ENCODE measurements at regions not wholly inside any gene's neighbourhood (a gene's known extent, or its start where the extent isn't known, plus 50 kb on each side); places are given as distances from the start of the nearest gene placed in this dataset.
"Not testable (repeated sequence)": the region's sequence is repeated elsewhere in the genome, so short reads cannot be mapped to it uniquely, and the experiment has no call there.

DNA sequence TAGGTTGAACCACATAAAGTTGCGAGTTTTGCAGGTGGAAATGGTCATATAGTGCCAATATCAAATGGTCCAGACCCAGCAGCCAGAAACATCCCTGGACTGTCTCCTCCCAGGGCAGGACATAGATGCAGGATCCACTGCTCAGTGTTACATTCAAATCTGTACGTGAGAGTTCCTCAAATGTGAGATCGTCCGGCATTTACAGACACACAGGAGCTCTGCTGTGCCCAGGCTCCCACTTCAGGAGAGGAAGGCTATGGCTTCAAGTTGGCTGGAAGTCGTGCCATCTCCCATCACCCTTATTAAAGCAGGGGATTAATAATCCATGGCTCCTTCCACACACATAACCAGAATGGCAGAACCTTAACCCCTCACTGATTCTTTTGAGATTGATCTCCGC, 688.2 kb upstream of the HS6ST1 start:
- no peak for DNase-seq

DNA sequence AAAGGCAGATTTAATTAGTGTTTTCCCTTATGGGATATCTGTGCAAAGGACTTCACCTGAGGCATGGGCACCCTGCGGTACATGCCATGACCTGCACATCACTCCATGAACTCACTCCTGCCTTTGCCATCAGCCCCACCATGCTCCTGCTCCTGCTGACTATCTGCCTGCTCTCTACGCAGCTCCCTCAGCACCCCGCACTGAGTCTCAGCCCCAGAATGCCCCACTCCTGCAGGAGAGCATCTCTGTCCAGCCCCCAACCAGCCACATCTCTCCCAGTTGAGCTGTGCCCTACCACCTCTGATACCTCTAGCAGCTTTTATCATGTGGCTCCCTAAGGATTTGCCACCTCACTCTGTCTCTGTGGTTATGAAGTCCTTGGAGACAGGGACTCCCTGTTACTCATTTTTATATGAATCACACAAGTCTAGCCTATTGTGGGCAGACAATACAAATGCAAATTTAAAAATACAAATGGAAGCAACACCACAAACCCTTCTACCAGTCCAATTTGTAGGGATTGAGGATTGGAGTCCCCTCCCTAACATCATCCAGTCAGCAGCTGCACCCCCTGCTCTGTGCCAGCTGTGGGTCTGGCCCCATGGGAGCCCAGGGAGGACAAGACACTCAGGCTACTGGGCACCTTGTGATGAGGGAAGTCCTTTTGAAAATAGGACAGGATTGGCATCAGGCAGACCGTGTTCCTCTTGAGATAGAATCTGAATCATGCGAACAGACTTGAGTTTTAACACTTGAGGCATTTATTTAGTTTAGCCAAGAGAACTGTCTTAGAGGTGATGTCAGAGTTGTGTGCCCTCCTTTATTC, 689.6 kb upstream of the HS6ST1 start:
- DNase-seq, result no peak

DNA sequence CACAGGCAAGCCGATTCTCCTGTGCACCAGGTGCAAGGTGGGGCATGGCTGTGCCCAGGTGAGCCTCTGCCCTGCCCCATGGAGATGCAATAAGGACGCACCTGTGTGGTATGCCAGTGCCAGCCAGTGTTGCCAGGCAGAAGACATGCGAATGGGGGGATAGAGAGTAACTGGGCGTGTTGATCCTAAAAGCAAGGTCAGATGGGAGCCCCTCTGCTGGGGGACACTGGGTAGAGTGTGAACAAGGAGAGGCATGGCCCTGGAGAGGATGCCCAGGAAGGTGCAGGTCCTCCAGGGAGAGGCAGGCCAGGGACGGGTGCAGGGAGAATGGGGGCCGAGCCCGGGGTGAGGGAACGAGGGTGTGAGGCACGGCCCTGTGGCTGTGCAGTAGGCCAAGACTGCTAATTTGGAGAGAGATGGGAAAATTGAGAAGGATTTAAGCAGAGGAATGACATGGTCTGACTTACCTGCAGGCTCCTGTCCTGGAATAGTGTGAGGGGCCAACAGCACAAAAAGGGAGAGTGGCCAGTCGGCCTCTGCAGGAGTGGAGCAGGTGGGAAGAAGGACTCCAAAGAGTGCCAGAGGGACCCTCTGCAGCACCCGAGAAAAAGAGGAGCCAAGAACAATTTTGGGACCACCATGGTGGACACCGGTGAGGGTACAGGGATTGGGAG, 690.4 kb upstream of the HS6ST1 start:
- no peak for DNase-seq

GRCh38 chr2:129009555-129010146, 691.0 kb upstream of the HS6ST1 start:
- no peak for DNase-seq

DNA sequence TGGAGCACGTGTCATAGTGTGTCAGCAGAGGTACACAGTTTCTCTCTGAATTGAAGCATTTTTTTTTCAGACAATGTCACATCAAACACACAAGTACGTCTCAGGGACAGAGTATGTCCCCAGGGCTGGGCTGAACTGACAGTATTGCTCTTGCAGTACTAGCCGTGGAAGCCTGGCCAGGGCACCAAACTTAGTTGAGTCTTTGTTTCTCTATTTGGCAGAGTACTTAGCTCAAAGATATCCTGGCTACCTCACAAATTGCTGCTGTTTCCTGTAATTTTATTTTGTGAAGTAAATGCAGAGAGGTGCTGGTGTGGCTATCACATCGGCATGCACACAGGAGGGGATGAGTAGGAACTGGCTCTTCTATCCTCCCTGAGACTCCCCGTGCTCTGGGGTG, 691.6 kb upstream of the HS6ST1 start:
- no peak for DNase-seq

- DNase-seq, result no peak
These were observed 692.9 kb upstream of the HS6ST1 start for GRCh38 chr2:129011466-129012061.

GRCh38 chr2:129014432-129014831, 695.8 kb upstream of the HS6ST1 start:
- no peak for DNase-seq

- DNase-seq, result no peak
These were observed 697.0 kb upstream of the HS6ST1 start for GRCh38 chr2:129015397-129016285.

DNA sequence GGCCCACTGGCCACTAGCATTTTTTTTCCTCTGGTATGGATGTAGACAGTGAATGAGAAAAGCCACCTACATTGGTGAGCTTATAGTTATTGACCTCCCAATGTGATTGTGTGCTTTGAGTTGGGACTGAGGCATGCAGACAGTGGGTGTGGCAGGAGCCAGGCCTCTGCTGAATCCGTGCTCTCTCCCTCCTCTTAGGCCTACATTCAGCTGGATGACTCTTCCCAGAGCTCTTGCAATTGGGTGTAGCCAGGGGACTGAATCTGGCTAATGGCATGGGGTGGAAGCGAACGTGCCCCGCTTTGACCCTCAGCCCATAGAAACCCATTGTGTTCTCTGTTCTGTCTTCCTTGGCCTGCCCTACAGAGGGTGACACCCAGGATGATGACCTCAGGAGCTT, 698.3 kb upstream of the HS6ST1 start:
- DNase-seq, result no peak

DNA sequence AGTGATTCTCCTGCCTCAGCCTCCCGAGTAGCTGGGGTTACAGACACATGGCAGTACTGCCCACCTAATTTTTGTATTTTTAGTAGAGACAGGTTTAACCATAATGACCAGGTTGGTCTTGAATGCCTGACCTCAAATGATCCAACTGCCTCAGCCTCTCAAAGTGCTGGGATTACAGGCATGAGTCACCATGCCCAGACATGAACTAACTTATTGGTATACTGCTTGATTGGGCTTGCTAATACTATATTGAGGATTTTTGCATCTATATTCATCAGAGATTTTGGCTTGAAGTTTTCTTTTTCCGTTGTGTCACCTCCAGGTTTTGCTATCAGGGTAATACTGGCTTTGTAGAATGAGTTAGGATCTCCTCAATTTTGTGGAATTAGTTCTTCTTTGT, 706.1 kb upstream of the HS6ST1 start:
- DNase-seq, result no peak

DNA sequence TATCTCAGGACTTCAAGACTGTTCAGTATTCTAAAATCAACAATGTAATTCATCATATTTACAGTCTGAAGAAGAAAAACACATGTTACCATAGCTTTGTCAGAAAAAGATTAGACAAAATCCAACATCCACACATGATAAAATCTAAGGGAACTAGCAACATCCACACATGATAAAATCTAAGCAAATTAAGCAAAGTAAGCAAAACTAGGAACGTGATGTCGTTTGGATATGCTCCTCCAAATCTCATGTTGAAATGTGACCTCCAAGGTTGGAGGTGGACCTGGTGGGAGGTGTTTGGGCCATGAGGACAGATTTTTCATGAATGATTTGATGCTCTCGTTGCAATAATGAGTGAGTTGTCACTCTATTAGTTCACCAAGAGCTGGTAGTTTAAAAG, 717.3 kb upstream of the HS6ST1 start:
- DNase-seq, result no peak

GRCh38 chr2:129043677-129044076, 725.0 kb upstream of the HS6ST1 start:
- DNase-seq, result not testable (repeated sequence)

DNA sequence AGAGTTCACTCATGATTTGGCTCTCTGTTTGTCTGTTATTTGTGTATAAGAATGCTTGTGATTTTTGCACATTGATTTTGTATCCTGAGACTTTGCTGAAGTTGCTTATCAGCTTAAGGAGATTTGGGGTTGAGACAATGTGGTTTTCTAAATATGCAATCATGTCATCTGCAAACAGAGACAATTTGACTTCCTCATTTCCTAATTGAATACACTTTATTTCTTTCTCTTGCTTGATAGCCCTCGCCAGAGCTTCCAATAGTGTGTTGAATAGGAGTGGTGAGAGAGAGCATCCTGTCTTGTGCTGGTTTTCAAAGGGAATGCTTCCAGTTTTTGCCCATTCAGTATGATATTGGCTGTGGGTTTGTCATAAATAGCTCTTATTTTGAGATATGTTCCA, 727.8 kb upstream of the HS6ST1 start:
- not testable (repeated sequence) for DNase-seq

- DNase-seq, result no peak
These were observed 731.4 kb upstream of the HS6ST1 start for GRCh38 chr2:129050101-129050500.

DNA sequence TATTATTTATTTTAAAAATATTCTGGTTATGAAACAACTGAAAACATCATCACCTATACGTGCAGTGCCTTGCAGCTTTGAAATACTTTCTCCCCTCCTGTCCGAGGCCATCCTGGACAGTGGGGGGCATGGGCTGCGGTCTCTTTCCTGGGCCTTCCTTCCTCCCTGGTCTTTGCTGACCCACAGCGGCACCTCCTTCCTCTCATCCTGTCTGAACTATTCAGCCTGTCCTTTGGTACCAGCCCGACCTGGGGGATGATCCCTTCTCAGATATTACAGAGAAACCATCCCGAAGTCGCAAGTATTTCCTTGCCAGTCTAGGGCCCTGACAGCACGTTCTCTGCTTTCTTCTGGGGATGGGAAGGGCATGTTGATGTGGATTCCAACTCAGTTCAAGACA, 736.6 kb upstream of the HS6ST1 start:
- DNase-seq, result no peak

DNA sequence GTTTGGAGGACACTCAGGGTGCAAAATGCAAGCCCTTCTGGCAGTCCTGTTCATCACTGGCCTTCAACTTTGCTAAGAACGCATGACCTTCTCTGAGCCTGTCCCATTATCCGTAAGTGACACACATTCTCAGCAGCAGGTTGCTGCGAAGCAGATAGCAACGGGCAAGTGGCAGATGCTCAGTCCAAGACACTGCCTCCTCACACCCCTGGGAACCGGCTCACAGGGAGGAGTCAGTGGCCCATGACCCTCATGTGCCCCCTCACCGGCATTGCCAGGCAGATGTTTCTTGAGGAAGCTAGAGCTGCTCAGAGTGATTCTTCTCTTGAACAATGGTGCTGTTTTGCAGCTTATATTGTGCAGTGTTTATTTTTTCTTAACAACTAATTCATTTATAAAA, 737.2 kb upstream of the HS6ST1 start:
- DNase-seq, result no peak

DNA sequence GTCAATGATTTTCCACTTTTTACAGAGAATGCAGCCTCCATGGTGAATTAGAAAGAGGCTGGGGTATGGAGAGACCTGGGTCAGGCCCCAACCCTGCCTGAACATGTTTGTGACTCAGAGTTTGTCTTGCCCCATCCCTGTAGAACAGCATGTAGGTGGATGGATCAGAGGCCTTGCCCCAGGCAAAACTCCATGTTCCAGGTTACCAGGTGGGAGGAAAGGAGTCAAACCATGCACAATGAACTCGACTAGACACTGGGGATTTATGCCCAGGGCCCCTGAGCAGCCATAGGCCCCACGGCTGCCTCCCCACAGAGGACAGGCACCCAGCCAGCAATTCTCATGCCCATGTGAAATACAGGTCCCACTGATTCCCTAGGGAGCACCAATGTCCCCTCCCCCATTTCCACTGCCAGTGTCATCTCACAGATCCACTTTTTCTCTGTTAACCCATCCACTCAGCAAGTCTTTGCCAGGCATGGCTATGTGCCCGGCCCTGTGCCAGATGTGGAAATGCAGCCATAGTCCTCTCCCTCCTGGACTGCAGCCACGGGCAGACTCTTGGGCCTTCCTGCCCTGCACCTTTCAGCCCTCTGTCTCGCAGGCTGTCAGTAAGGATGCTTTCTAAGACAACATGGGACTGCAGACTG, 737.8 kb upstream of the HS6ST1 start:
- no peak for DNase-seq

DNA sequence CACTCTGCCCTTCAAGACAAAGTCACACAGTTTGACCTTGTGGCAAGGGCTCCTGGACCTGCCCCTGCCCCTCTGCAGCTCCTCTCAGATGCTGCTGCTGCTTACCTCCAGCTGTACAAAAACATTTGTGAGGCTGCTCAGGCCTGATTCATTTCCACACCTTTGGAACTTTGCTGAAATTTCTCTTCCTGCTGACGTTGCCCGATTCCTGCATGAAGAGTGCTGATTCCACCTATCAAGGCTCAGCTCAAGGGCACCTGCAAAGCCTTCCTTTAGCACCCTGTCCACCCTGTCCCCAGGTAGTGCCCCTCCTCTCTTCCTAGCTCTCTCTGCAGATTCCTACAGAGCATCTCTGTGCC, 738.3 kb upstream of the HS6ST1 start:
- DNase-seq, result no peak

DNA sequence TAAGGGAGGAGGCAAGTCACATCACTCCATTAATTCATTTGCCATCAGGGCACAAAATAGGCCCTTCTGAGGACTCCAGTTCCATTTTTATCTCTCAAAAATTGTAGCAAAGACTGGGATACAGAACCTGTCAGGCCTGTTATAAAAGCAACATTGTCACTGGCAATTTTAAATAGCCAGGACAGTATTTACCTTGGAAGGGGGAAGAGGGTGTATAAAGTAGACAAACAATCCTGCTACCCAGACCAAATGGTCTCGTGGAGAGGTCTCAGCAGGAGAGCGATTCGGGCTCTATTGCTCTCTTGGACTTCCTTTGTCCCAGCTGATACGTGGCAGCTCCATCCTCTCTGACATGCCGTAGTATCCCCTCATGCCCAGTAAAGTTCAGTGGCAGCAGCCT, 740.3 kb upstream of the HS6ST1 start:
- DNase-seq, result no peak

DNA sequence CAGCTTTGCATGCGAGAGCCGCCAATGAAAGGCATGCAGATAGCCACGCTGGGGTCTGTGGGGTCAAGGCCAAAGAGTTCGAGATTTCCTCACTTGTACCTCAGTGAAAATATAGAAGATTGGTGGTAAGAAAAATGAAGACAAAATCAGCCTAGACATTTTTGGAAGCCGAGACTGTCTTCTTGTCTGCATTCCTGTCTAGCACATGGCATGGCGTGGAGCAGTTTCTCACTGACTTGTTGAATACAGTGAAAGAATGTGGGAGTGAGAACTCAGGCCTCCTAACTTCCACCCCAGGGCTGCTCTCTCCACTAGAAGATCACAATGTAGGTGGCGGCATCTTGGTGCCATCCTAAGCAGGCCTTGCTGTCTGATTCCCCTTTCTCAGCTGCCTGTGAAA, 740.8 kb upstream of the HS6ST1 start:
- DNase-seq, result no peak

- DNase-seq, result no peak
These were observed 742.6 kb upstream of the HS6ST1 start for GRCh38 chr2:129061069-129061768.

DNA sequence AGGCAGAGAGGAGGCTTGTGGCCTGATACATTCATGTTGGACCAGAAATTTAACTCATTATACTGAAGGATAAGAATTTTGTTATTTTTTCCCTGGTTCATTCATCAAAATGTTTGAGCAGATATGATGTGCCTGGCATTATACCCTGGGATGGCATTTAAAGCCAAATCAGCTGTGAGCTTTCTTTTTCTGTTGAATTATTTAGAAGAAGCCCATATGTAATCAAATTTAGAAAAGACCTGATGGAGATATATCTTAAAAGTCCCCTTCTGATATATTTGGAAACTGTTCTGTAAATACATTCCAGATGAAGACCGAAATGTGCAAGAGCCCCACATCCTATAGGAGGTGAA, 743.1 kb upstream of the HS6ST1 start:
- DNase-seq, result no peak

Data from CD4-positive, alpha-beta T cell treated with Interleukin-4 for 1 hour (primary cell).